GM21367 (cell line): ENCODE measurements at regions not wholly inside any gene's neighbourhood (a gene's known extent, or its start where the extent isn't known, plus 50 kb on each side); places are given as distances from the start of the nearest gene placed in this dataset.

Experiments
- ATAC-seq: cut with Tn5 transposase; IDR thresholded peaks from one replicate; pipeline ENCODE4 v1.9.1; 2021; ENCODE audit not compliant: unreplicated experiment

DNA sequence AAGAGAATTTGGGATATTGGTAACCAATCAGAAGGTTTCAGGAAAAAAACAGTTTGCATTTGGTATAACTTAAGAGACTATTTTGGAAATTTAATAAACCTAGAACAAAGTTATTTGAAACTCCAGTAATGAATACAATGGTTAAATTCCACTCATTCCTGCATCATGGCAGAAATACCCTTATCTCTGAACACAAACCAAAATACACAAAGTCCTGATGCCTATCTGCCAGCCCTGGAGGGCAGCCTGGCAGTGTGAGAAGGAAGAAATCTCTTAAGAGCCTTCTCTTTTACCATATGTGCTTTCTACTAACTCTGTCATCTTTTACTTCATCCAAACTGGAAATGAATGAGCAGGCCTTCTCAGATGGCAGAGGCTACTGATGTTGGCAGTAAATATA lies 147.1 kb upstream of the LYZL1 start:
- no peak for ATAC-seq

DNA sequence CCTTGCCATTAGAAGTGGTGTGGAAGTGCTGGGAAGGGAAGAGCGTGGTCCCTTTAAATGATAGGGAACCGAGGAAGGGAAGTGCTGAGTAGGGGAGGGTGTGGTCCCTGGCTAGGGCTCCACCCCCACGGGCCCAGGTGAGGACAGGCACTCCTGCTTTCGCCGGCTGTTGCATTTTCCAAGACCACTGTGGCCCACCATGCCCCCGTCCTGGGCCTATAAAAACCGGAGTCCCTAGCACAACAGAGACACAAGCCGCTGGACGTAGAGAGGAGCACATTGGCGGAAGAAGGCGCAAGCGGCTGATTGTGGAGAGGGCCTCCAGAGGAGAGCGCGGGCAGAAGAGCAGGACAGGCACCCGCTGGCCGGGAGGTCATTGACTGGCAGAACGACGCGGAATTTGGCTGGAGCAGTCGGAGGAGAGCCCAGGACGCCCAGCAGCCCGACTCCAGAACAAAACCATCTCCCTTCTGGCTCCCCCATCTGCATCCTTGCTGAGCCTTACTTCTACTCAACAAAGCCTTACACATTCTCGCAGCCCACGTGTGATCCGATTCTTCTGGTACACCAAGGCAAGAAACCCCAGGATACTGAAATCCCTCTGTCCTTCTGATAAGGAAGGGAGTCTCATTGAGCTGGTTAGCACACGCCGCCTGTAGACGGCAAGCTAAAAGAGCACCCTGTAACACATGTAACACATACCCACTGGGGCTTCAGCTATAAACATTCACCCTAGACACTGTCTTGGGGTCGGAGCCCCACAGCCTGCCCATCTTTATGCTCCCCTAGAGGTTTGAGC lies 146.2 kb upstream of the LYZL1 start:
- no peak for ATAC-seq

DNA sequence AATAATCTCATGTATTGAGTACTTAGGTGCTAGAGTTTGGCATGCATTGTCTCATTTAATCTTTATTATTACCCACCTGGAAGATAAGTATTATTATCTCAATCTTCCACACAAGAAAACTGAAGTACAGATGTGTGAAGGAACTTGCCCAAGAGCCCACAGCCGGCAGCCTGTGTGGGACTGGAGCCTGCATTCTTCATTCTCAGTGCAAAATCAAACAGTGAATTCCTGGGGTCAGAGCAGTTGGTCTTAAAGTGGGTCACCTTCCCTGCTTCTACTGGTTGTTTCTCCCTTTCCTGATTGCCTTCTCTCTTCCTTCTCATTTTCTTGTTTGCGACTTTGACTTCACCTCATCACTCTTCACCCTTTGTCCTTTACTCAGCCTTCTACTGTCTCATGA lies 144.7 kb upstream of the LYZL1 start:
- ATAC-seq, result no peak

DNA sequence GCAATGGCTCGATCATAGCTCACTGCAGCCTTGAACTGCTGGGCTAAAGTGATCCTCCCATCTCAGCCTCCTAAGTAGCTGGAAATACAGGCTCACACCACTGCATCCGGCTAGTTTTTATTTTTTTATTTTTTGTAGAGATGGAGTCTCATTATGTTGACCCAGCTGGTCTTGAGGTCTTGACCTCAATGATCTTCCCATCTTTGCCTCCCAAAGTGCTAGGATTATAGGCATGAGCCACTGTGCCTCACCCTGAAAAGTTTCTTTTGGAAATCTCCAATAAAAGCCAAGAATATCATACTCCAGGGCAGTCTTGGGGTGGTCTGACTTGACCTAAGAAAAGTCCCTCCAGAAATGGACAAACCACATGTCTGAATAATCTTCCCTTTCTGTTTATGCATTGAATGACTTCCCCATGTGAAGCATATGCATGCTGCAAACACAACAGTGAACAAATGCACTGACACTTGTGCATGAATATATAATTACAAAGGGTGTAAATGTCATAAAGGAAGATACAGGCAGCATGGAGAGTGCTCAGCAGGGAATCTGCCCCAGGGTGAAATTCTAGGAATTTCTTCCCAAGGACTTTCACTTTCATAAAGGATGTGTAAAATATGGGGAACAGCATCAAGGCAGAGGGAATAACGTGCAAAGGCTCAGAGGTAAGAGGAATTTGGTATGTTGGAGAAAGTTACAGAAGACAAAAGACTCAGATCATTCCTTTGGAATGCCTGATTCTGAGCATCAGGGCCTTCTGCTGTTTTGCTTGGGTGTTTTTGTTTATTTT lies 142.4 kb upstream of the LYZL1 start:
- ATAC-seq, result no peak

DNA sequence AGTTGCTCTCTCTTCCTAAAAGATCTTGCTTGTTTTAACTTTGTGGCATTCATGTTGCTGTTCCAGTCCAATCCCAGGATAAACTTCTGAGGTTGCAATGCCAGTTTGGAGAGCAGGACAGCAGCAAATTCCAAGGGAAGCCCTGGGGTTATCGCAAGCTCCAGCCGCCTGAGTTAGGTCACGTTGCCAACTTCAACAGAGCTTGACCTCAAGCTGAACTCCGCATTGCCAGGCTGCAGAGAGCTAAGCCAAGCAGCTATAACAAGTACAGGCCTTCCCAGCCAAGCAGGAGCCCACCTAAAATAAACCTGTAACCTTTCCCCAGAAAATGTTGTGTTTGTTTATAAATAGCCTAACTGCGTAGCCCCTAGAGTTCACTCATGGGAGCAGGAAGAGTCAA lies 138.9 kb upstream of the LYZL1 start:
- ATAC-seq, result no peak

DNA sequence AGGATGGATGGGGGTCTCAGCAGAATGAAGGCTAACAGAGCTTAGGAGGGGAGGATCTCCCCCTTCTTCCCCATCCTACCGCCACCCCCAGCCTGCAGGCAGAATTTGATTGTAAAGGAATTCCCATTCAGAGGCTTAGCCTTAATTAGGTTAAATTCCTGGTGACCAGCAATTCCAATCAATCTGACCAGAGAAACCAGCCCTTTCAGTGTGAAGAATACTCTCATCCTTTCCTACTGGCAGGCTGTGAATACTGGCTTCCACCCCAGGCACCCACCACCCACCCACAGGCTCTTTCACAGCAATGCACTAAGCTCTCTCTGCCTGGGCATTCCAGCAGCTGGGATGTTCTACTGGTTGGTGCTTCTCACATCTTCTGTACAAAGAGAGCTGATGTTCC lies 137.9 kb upstream of the LYZL1 start:
- ATAC-seq, result no peak

DNA sequence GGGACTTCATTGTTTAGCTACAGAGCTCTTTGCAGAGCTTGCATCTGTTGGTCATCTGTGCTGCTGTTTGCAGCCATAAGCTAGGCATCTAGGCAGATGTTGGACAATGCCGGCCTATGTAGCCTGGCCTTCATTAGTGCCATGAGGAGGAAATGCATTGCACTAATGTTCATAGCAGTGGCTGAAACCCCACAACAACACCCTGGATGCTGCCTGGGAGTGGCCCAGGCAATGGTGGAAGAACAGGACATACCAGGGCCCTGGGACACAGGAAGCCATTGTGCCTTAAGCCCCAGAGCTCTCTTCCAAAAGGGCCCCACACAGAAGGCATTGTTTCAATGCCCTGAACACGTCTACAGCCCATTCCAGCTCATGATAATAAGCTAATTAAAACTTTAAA lies 131.5 kb upstream of the LYZL1 start:
- no peak for ATAC-seq

DNA sequence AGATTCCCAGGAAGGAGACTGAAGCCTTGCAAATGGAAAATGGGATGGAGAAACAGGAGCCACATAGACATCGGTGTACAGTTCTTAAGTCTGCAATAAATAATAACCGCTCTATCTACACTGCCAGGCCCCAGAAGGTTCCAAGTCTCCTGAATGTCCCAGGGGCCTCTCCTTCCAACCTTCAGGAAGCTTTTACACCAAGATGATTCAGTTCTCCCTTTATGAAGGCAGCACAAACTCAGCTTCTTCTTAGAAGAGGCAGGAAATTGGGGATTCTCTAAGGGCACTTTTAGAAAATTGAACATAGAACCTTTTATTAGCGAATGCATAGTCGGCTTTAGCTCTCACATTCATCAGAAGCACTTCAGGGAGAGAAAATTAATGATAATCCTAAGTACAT lies 130.8 kb upstream of the LYZL1 start:
- no peak for ATAC-seq

DNA sequence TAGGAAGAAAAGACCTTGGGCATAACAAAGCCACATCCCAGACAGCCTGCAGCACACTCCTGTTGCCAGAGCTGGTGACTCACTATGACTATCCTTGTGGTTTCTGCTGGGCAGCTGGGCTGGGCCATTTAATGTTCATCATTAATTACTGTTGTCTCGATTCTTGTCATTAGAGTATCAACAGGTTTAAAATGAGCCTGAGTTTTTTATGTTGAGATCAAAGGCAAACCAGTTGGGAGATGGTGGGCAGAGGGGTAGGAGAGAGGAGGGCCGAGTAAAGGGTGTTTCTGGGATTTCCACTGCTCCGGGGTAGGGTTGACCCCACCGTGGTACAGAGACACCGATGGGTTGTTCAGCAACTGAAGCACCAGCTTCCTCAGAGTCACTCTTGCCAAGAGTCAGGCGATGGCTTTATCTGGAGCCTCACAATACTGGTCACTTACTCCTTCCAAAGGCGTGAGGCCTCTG lies 128.7 kb upstream of the LYZL1 start:
- no peak for ATAC-seq

DNA sequence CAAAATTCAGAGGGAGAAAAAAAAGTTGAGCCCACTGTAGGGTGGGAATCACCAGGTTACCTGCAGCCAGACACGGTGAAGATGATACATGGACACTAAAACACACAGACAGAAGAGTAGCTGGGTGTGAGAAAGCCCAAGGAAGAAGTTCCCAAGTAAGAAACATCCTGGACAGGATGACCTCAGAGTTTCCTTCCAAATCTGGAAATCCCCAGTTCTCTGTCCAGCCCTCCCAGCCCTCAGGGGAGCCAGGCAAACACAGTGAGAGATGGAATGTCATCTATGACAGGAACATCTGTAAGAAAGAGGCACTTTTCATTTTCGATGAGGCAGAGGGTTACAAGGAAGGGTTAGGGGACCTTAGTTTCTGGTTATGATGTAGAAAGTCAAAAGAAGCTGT lies 125.1 kb upstream of the LYZL1 start:
- ATAC-seq, result no peak

DNA sequence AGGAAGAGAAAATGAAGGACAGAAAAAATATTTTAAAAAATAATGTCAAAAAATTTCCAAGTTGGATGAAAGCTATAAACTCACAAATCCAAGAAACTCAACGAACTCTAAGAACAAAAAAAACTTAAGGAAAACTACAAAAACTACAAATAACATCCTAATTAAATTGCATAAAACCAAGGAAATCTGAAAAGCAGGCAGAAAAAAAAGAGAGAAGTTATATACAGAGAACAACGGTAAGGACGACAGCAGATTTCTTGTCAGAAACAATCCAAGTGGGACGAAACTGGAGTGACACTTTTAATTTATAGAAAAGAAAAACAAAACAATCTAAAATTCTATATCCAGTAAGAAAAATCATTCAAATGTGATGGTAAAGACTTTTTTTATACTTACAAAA lies 122.2 kb upstream of the LYZL1 start:
- no peak for ATAC-seq

DNA sequence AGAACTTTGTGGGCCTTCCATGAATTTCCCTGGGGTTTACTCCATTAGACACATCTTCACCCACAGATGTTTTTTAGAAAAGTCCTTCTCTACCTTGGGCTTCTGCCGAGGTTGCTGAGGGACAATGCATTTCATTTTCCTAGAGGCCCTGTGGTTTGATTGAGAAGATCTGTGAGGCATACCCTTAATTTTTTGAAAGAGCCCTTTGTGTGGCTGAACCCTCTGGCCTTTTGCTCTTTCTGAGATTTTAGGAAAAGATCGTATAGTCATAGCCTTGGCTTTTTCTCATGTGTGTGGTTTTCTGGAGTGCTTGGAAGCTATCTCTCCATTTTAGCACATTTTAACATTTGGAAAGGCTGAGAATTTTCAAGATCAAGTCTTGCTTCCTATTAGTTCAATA lies 119.8 kb upstream of the LYZL1 start:
- no peak for ATAC-seq

DNA sequence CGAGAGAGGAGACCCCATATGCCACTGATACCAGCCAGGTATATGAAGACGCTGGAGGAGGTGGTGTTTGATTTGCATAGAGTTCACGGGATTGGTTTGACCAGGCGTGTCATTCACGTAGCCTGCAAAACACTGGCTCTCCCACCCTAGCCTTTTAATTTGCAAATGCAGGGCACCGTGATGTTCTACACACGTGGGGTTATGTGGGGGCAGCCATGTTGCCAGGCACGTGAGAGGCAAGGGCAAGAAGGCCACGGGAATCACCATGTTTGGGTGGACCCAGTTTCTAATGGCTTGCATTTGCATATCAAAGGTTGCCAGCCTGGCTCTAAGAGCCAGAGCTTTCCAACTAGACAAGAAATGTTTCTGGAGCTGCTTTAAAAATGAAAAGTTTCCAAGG lies 117.2 kb upstream of the LYZL1 start:
- ATAC-seq, result no peak

DNA sequence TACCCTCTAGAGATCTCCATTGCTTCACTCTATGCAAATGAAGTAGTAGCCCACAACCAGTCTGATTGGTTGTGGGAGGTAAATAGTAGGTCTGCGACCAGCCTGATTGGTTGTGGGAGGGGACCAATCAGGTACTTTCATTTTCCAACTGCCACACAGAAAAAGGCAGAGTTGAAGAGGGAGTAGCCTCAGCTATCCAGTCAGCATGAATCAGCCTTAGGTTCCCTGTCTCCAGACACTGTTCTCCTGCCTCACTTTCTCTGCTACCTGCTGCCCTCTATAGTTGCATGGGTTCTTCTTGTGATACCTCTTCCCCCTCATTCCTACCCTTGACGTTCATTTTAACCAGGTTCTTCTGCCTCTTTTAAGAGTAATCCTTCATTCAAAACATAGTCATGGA lies 114.5 kb upstream of the LYZL1 start:
- ATAC-seq, result no peak

DNA sequence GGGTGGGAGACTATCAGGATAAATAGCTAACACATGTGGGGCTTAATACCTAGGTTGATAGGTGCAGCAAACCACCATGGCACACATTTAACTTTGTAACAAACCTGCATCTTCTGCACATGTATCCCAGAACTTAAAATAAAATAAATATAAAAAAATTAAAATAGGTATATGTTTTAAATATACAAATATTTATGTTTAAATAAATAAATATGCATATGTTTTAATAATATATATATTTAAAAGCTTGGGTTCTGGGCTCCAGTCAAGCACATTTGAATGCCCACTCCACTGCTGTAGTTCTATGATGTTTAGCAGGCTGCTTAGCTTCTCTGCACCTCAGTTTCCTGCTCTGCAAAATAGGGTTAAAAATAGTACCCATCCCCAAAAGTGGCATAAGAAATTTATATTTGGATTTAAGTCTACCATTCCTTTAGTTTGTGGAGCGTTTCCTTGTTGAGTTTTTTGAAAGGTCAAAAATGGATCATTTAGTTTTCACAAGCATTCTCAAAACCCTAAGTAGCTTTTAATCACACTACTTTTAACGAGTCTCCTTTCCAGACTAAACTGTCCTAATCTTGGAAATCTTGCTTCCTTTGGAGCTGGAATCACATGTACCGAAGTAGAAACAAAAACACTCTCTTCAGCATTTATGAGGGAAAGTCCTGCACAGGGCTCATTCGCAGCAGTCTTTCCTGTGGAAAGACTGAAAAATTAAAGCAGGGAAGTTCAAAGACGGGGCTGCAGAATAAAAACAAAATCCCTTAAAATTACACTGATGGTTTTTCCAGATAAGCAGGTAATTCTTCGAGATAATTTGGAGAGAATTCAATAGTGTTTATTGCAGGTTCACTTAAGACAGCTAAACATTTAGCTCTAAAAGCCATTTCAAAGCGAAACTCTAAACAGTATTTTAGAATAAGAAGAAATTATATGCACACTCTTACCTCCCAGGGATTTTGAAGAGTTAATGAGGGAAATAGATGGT lies 111.7 kb upstream of the LYZL1 start:
- no peak for ATAC-seq

DNA sequence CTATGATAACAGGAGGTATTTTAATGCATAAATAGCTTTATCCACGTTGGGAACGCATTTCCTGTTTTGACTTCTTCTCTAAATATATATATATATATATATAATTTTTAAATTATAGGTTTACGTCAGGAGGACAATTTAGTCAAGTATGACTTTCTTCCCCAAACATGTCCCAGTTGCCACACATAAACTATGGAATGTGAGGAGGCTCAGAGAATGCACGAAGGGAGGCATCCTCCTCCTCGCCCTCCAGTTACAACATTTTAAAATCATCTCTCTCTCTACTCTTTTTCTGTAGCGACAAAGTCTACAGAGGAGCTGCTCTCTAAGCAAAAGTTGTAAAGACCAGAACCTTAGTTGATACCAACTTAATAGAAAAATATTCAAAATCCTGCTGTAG lies 106.9 kb upstream of the LYZL1 start:
- ATAC-seq, result no peak

DNA sequence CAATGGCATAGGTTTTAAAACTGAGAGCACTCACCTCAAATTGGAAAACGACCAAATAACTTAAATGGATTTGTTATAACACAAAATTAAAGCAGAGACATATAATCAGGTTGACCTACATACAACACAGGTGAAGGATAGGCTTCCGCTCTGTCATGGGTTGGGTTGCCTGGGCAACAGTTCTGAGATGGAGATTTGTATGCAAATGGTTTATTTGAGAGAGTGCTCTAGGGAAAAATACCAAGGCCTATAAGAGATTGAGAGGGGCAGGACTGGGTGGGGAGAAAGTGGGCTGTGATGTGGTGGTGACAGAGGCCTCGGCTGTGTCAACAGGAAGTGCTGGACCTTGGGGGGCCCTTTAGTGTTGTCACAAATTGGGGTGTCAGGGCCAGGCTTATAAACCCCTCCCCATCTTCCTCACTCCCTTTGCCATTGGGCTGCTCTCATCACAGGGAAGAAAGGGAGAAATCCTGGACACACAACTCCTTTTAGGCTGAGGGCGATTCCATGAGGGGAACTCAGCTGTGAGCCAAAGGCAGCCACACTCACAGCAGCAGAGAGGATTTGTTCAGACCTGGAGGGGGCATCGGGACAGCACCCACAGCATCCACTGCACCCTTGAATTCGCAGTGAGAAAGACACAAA lies 105.4 kb upstream of the LYZL1 start:
- no peak for ATAC-seq

DNA sequence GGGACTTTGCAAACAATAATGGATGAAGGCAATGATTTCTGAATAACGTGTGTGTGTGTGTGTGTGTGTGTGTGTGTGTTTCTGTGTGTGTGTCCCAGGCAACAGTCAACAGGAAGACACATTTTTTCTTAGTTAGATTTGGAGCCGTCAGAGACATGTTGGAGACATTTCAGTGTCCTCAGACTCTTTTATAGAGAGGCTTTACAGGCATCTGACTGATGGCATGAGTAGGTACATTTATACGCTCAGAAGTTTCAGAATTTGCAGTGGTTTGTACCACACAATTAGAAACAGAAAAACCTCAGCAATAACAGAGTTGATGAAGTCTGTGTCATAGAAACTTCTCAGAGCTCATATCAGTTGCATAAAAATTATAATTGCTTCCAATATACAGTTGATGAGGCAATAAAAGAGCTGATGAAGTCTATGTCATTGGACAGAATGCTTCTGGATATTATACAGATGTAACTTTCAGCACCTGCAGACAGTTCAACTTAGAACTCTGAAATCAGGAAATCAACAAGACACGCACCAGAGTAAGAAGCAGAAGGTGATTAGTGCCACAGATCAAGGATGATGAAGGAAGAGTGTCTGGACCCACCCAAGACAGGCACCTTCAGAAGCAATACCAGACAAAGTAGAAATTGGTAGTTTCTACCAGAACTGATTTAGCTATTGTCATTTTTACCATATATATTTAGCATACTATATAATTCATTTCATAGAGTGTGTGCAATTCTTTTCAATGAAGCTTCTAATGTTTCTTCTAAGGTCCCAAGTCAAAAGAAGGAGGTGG lies 104.5 kb upstream of the LYZL1 start:
- no peak for ATAC-seq

DNA sequence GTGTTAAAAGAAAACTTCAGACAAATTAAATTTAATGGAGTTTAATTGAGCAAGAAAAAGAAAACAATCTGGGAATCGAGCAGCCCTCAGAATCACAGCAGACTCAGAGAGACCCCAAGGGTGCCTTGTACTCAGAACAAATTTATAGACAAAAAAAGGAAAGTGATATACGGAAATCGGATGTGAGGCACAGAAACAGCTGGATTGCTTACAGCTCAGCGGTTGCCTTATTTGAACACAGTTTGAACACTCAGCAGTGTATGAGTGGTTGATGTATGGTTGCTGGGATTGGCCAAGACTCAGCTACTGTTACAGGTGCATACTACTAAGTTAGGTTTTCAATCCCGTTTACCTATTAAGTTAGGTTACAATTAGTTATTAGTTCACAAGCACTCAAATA lies 103.8 kb upstream of the LYZL1 start:
- no peak for ATAC-seq

DNA sequence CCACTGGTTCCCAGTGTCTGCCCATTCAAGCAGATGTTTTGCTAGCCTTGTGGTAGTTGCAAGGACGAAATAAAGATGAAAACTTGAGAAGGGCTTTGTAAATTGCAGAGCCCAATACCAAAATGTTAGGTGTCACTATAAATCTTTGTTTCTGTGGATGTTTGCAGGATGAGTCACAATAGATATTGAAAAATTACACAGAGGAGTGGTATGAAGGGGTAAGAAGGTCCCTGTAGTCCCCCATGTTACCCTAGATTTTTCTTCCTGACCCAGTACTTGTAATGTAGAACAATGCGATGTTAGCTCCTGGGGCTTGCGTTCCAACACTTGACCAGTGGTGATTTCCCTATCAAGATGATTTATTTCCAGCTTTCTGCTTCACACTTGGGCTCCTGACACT lies 102.6 kb upstream of the LYZL1 start:
- ATAC-seq, result no peak
